ENCODE measurements at regions not wholly inside any gene's neighbourhood (a gene's known extent, or its start where the extent isn't known, plus 50 kb on each side); places are given as distances from the start of the nearest gene placed in this dataset.
"Not testable (repeated sequence)": the region's sequence is repeated elsewhere in the genome, so short reads cannot be mapped to it uniquely, and the experiment has no call there.

GRCh38 chr6:139519571-139520031 lies 145.2 kb upstream of the CITED2 start:
- Mint-ChIP-seq H3K4me1 (peaks cover 8% of the 10 kb centered on the region), H3K4me3 (no peak overlapping the region), H3K27ac (no peak overlapping the region), H3K27me3 (no peaks in the 10 kb centered on the region), H3K36me3 (ENCODE audit: low read depth) (no peaks in the 10 kb centered on the region)
- H3K9me3 ChIP-seq (ENCODE audit: control insufficient read depth, low read length, poor library complexity, severe bottlenecking), result no peaks in the 10 kb centered on the region
- DNase-seq (no peak), ATAC-seq (no peak)

GRCh38 chr6:139519097-139519496 lies 144.6 kb upstream of the CITED2 start:
- H3K27me3 Mint-ChIP-seq, result no peaks in the 10 kb centered on the region
- no peak for DNase-seq
- H3K36me3 Mint-ChIP-seq (ENCODE audit: low read depth), result no peaks in the 10 kb centered on the region
- H3K4me1 Mint-ChIP-seq, result peaks cover 8% of the 10 kb centered on the region
- ATAC-seq, result no peak
- H3K4me3 Mint-ChIP-seq, result no peak overlapping the region
- no peaks in the 10 kb centered on the region for H3K9me3 ChIP-seq (ENCODE audit: control insufficient read depth, low read length, poor library complexity, severe bottlenecking)
- H3K27ac Mint-ChIP-seq, result no peak overlapping the region

DNA sequence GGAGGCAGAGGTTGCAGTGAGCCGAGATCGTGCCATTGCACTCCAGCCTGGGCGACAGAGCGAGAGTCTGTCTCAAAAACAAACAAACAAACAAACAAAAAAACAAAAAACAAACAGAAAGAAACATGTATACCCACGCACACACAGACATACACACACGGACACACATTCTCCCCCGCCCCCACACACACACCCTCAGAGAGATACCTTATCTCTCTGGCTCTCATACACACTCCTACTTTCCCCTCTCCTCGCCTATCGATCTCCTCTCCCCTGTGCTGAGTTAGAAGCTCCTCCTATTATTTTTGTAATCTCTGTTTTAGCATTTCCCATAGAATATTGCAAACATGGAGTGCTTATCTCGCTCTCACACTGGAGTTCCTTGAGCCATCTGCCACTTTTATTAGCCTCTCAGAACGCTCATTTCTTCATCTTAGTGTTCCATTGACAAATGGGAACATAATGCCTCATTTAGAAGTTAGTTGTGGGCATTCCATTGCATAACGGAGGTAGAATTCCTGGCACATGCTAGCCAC lies 144.2 kb upstream of the CITED2 start:
- no peak overlapping the region for H3K4me3 Mint-ChIP-seq
- no peaks in the 10 kb centered on the region for H3K36me3 Mint-ChIP-seq (ENCODE audit: low read depth)
- no peaks in the 10 kb centered on the region for H3K27me3 Mint-ChIP-seq
- peaks cover 8% of the 10 kb centered on the region for H3K4me1 Mint-ChIP-seq
- no peak for DNase-seq
- no peaks in the 10 kb centered on the region for H3K9me3 ChIP-seq (ENCODE audit: control insufficient read depth, low read length, poor library complexity, severe bottlenecking)
- no peak overlapping the region for H3K27ac Mint-ChIP-seq
- no peak for ATAC-seq

DNA sequence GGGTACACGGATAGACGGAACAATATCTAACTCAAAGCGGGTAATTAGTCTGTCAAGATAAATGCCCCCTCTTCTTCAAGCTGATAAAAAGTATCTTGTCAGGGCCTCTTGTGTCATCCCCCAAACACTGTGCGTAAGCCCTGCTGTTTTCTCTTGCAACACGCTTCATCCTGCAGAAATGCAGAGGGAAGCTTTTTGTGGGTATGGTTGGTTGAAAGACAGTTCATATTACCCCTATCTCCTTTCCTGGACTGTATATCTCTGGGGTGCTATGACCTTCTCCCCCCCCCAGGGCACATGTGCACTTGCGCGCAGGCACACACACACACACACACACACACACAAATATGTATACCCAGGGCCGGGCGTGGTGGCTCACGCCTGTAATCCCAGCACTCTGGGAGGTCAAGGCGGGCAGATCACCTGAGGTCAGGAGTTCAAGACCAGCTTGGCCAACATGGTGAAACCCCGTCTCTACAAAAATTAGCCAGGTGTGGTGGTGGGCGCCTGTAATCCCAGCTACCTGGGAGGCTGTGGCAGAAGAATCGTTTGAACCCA lies 143.6 kb upstream of the CITED2 start:
- not testable (repeated sequence) for DNase-seq; H3K36me3 Mint-ChIP-seq (ENCODE audit: low read depth); H3K9me3 ChIP-seq (ENCODE audit: control insufficient read depth, low read length, poor library complexity, severe bottlenecking); H3K27me3 Mint-ChIP-seq; H3K4me1 Mint-ChIP-seq; ATAC-seq; H3K27ac Mint-ChIP-seq; H3K4me3 Mint-ChIP-seq

- Mint-ChIP-seq H3K36me3 (ENCODE audit: low read depth) (no peaks in the 10 kb centered on the region), H3K4me3 (no peak overlapping the region), H3K27me3 (no peaks in the 10 kb centered on the region), H3K4me1 (peaks cover 8% of the 10 kb centered on the region), H3K27ac (no peak overlapping the region)
- ATAC-seq (no peak), DNase-seq (no peak)
- H3K9me3 ChIP-seq (ENCODE audit: control insufficient read depth, low read length, poor library complexity, severe bottlenecking), result no peaks in the 10 kb centered on the region
These were observed 141.1 kb upstream of the CITED2 start for GRCh38 chr6:139515511-139515910.

DNA sequence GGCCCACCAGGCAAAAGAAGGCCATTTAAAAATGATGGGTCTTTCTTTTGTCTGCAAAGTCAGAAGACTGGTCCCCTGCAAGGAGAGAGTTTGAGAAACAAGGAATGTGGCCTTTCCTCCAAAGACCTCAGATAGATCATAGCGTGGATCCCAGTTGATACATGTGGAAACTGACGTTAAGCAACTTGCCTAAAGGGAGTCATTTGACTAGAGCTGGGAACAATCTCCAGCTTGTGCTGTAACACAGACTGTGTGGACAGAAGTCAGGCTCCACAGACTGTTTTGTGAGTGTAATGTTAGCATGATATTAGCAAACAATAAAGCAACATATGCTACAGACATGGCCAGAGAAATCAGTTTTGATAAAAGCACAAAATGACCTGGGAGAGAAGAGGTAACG lies 140.4 kb upstream of the CITED2 start:
- Mint-ChIP-seq H3K27me3 (no peaks in the 10 kb centered on the region), H3K4me1 (peaks cover 8% of the 10 kb centered on the region), H3K27ac (no peak overlapping the region), H3K4me3 (no peak overlapping the region), H3K36me3 (ENCODE audit: low read depth) (no peaks in the 10 kb centered on the region)
- ATAC-seq (no peak), DNase-seq (no peak)
- no peaks in the 10 kb centered on the region for H3K9me3 ChIP-seq (ENCODE audit: control insufficient read depth, low read length, poor library complexity, severe bottlenecking)

DNA sequence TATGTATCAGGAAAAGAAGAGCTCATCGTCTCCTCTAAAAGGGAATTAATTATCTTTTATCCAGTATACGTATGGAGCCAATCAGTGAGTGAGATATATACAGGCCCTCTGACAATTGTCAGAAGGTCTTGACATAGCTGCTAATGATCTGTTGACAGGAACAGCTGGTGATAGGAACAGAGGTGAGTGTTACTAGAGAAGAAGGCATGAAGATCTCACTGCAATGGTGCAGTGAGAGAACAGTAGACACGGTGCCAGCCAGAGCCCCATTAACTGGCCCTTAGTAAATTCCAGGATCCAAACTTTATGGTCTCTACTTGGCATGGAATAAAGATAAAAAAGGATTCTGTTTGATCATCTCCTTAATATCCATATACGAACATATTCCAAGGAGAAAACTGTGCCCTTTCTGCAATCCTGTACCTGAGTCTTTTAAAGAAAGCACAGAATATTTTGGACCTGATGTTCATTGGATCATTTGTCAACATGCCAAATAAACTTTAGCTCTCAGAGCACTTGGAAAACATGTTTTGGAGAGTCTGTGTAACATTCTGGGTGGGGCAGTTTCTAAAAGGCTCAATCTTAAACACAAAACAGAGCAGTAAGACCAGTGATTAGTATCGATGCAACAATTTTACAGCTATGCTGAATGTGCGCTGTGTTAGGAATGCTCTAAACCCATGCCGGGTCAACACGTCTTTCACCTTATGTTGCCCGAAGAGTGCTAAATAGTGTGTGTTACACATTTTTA lies 135.8 kb upstream of the CITED2 start:
- Mint-ChIP-seq H3K27me3 (peaks cover 7% of the 10 kb centered on the region), H3K27ac (no peak overlapping the region), H3K4me3 (no peak overlapping the region), H3K36me3 (ENCODE audit: low read depth) (no peaks in the 10 kb centered on the region), H3K4me1 (peaks cover 7% of the 10 kb centered on the region)
- no peaks in the 10 kb centered on the region for H3K9me3 ChIP-seq (ENCODE audit: control insufficient read depth, low read length, poor library complexity, severe bottlenecking)
- no peak for DNase-seq
- no peak for ATAC-seq

DNA sequence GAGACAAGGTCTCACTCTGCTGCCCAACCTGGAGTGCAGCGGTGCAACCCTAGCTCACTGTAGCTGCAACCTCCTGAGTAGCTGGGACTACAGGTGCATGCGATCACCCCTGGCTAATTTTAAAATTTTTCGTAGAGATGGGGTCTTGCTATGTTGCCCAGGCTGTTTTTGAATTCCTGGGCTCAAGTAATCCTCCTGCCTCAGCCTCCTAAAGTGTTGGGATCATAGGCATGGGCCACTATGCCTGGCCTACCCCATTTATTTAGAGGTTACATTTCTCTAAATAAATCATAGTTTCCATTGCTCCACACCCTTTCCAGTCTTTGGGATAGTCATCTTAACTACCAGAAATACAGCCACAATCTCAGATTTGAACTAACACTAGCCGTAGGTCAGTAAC lies 134.7 kb upstream of the CITED2 start:
- ATAC-seq (no peak), DNase-seq (no peak)
- peaks cover 3% of the 10 kb centered on the region for H3K4me1 Mint-ChIP-seq
- no peak overlapping the region for H3K4me3 Mint-ChIP-seq
- H3K27ac Mint-ChIP-seq, result no peak overlapping the region
- H3K36me3 Mint-ChIP-seq (ENCODE audit: low read depth), result no peaks in the 10 kb centered on the region
- H3K27me3 Mint-ChIP-seq, result peaks cover 7% of the 10 kb centered on the region
- no peaks in the 10 kb centered on the region for H3K9me3 ChIP-seq (ENCODE audit: control insufficient read depth, low read length, poor library complexity, severe bottlenecking)

- H3K27me3 Mint-ChIP-seq, result peaks cover 7% of the 10 kb centered on the region
- no peaks in the 10 kb centered on the region for H3K9me3 ChIP-seq (ENCODE audit: control insufficient read depth, low read length, poor library complexity, severe bottlenecking)
- H3K36me3 Mint-ChIP-seq (ENCODE audit: low read depth), result no peaks in the 10 kb centered on the region
- ATAC-seq (no peak), DNase-seq (no peak)
- H3K4me1 Mint-ChIP-seq, result peaks cover 3% of the 10 kb centered on the region
- no peak overlapping the region for H3K4me3 Mint-ChIP-seq
- no peak overlapping the region for H3K27ac Mint-ChIP-seq
These were observed 134.1 kb upstream of the CITED2 start for GRCh38 chr6:139508576-139508975.

- H3K27me3 Mint-ChIP-seq, result peaks cover 7% of the 10 kb centered on the region
- no peaks in the 10 kb centered on the region for H3K9me3 ChIP-seq (ENCODE audit: control insufficient read depth, low read length, poor library complexity, severe bottlenecking)
- peaks cover 3% of the 10 kb centered on the region for H3K4me1 Mint-ChIP-seq
- H3K4me3 Mint-ChIP-seq, result no peak overlapping the region
- DNase-seq (no peak), ATAC-seq (no peak)
- no peak overlapping the region for H3K27ac Mint-ChIP-seq
- no peaks in the 10 kb centered on the region for H3K36me3 Mint-ChIP-seq (ENCODE audit: low read depth)
These were observed 133.6 kb upstream of the CITED2 start for GRCh38 chr6:139508023-139508422.

DNA sequence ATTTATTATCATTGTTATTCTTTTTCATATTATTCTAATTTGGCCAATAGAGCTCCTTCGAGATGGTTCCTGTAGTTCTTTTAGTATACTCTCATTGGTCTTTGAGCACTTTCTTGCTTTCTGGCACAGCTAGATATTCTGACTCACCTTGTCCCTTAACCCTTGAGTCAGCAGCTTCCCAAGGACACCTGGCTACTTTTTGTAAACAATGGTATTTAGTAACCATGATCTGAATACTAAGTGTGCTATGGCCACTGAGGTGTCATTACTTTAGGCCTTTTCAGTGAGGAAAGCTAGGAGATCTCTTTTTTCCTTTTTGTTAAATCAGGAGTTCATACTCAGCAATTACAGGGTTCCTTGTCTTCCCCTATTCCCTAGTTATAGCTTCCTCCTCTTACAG lies 126.5 kb upstream of the CITED2 start:
- Mint-ChIP-seq H3K27ac (no peak overlapping the region), H3K4me1 (no peaks in the 10 kb centered on the region), H3K27me3 (no peaks in the 10 kb centered on the region), H3K4me3 (no peak overlapping the region), H3K36me3 (ENCODE audit: low read depth) (no peaks in the 10 kb centered on the region)
- H3K9me3 ChIP-seq (ENCODE audit: control insufficient read depth, low read length, poor library complexity, severe bottlenecking), result no peaks in the 10 kb centered on the region
- ATAC-seq (no peak), DNase-seq (no peak)

GRCh38 chr6:139498715-139499114 lies 124.3 kb upstream of the CITED2 start:
- no peaks in the 10 kb centered on the region for H3K27me3 Mint-ChIP-seq
- no peak overlapping the region for H3K27ac Mint-ChIP-seq
- no peaks in the 10 kb centered on the region for H3K36me3 Mint-ChIP-seq (ENCODE audit: low read depth)
- no peaks in the 10 kb centered on the region for H3K9me3 ChIP-seq (ENCODE audit: control insufficient read depth, low read length, poor library complexity, severe bottlenecking)
- no peaks in the 10 kb centered on the region for H3K4me1 Mint-ChIP-seq
- H3K4me3 Mint-ChIP-seq, result no peak overlapping the region
- ATAC-seq, result no peak
- no peak for DNase-seq

DNA sequence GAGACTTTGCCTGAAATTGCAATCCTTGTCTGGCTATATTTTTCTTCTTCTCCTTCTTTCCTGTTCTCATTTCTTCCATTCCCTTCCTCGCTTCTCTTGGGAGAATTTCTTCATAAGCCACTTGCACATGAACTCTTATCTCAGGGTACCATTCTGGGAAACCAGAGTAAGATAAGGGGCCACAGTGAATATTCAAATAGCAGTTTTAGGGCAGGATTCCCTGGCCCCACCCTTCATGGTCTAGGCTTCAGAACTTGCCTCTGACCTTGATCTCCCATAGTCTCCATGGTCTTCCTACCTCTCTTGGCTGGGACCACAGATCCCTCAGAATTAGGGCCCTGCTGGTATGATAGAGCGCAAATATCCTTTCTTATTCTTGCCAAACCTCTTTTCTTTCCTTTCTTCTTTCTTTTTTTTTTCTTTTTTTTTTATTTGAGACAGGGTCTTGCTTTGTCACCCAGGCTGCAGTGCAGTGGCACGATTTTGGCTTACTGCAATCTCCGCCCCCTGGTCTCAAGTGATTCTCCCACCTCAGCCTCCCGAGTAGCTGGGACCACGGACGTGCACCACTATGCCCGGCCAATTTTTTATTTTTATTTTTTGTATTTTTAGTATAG lies 123.0 kb upstream of the CITED2 start:
- no peaks in the 10 kb centered on the region for H3K27me3 Mint-ChIP-seq
- DNase-seq, result no peak
- H3K4me3 Mint-ChIP-seq, result no peak overlapping the region
- ATAC-seq, result no peak
- no peaks in the 10 kb centered on the region for H3K4me1 Mint-ChIP-seq
- peaks cover under 1% of the 10 kb centered on the region for H3K36me3 Mint-ChIP-seq (ENCODE audit: low read depth)
- H3K9me3 ChIP-seq (ENCODE audit: control insufficient read depth, low read length, poor library complexity, severe bottlenecking), result no peaks in the 10 kb centered on the region
- H3K27ac Mint-ChIP-seq, result no peak overlapping the region

Data from T-helper 17 cell (primary cell).